SH-SY5Y (cell line): ENCODE measurements at regions not wholly inside any gene's neighbourhood (a gene's known extent, or its start where the extent isn't known, plus 50 kb on each side); places are given as distances from the start of the nearest gene placed in this dataset.

ENCODE experiments used
- GATA2 ChIP-seq: IDR thresholded peaks from 2 replicates; pipeline ENCODE4 v1.6.1; 2011; ENCODE audit warnings: mild to moderate bottlenecking, low read depth, low read length
- GATA3 ChIP-seq: IDR thresholded peaks from 2 replicates; pipeline ENCODE4 v1.6.1; 2011; ENCODE audit warnings: low read depth, mild to moderate bottlenecking, low read length, moderate library complexity

DNA sequence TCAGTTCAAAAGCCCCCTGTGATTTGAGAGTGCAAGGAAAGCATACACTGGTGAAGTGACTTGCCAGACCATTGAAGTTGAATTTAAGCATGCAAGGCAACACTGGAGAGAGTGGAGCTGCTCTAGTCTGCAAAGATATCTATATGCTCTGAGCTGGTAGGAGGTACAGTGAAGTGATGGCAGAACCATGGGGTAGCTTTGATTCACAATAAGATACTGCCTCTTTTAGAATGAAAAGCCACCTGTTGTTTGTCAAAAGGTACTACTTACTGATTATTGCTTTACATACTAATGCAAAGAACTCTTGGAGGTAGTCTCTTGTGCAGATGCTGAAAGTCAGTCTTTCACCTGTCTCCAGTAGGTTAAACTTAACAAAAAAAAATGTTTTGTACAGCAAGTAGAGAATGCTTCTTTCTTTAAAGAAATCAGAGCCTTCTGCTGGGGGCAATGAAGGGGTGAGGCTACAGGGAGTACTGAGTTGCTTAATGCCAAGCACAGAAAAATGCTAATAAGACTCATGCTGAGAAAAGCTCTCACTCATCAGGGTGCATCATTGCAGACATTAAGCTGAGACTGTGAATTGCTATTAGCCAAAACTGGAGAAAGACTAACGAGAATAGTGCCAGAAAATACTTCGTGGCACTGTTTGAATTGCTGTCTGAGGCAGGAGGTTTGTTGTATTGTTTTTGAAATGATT, 1150.5 kb upstream of the TMPRSS15 start:
- TF ChIP-seq GATA3 = no peak
- TF ChIP-seq GATA2 = no peak
